NCI-H446 (cell line): ENCODE measurements at regions not wholly inside any gene's neighbourhood (a gene's known extent, or its start where the extent isn't known, plus 50 kb on each side); places are given as distances from the start of the nearest gene placed in this dataset.
"Not testable (repeated sequence)": the region's sequence is repeated elsewhere in the genome, so short reads cannot be mapped to it uniquely, and the experiment has no call there.

Experiments
- DNase-seq, 2 experiments: peaks; one replicate each; lab custom pipeline; 2025; lab: John Stamatoyannopoulos, UW

DNA sequence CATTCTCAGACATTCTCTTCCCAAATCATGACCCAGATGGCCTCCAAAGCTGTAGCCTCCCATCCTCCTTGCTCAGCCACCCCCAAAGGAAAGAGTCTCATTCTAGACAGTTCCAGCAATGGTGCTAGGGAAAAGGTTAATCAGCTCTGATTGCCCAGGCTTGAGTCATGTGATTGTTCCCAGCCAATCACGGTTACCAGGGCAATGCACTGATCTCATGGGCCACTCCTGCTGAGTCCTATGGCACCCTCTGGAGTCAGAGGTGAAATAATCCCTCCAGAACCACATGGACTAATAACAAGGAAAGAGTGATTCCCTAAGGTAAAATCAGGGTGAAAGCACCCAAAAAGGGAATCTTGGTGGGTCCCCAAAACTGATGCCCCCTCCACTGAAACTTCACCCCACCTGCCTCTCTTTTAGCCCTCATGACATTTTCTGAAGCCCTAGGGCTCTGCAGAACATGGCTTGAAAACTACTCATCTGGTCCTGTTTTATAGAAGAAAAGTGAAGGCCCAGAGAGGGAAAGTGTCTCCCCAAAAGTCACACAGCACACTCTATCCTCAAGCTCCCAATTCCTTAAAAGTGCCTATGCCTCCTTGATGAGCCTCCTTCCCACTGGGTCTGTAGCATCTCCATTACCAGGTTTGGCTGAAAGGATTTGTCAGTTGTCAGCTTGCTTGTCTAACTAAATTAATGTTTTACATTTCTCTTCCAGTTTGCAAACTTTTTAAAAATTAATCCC, 203.7 kb downstream of the MN1 start:
- no peak for DNase-seq

DNA sequence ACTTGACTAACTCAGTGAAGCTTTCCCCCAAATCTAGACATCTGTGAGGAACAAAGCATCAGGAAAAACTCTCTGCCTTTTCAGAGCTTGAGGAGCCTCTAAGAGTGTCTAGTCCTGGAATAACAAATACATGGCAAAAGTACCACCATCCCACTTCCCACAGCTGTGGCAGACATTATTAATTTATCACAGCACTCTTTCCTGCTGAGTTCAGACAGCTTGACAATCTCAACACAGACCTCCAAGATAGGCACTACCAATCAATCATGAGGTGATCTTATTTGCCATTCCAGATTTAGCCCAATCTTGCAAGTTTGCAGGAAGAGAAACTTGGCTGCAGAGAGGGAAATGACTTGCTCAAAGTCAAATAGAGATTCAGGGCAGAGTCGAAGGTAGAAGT, 202.8 kb downstream of the MN1 start:
- no peak for DNase-seq

DNA sequence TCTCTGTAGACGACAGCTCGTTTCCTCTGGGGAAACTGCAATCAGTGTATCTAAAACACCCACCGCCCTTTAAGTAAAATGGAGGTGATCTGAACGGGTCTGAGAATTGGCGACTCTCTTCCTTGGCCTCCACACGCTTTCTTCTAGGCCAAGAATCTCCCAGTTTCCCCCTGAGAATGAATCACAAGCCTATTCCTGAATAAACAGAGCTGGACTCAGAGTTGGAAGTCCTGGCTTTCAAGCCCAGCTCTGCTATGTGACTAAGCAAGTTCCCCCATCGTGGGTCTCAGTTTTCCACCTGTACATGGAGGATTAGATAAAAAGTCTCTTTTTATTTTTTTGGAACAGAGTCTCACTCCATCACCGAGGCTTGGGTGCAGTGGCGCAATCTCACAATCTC, 200.4 kb downstream of the MN1 start:
- no peak for DNase-seq

DNA sequence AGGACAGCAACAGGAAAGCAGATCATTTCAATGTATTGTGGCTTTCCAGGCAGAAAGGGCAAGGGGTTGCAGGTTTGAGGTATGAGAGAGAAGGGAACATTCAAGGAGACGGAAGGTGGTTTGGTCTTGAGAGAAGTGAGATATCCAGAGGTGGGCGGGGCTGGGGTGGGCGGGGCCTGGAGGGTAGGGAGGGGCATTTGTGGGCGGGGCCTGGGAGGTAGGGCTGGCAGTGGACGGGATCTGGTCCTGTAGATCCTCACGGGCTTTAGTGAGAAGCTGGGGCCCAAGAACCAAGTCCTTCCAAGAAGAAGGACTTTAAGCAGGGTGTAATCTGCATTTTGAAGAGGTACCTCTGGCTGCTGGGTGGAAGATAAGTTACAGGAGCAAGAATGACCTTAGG, 199.2 kb downstream of the MN1 start:
- DNase-seq = no peak

DNA sequence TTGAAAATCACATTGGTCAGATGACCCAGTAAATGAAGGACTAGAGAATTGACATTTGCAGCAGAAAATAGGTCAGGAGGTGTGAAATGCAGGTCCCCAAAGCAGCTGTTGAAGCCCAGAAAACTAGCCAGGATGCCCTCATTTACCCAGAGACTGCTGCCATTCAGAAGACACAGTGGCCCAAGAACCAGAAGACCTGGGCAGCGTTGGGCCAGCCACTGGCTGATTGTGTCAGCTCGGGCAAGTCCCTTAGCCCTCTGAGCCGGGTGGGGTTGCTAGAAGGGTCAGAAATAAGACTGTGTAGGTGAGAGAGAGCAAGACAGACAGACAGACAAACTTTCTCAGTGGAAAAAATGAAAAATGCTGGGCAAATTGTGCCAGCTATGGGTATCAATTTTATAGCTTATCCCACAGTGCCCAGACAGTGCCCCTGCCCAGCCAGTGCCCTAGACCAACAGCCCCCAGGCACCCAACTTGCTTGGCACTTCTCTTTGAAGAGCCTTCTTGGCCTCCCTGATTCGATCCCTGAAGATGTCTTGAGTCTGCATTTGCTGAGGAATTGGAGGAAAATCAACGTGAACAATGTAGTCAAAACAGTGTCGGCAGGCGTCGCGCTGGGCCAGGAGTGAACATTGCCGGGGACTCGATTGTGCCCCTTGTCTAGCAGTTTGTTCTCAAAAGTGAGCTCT, 198.3 kb downstream of the MN1 start:
- DNase-seq = no peak

DNA sequence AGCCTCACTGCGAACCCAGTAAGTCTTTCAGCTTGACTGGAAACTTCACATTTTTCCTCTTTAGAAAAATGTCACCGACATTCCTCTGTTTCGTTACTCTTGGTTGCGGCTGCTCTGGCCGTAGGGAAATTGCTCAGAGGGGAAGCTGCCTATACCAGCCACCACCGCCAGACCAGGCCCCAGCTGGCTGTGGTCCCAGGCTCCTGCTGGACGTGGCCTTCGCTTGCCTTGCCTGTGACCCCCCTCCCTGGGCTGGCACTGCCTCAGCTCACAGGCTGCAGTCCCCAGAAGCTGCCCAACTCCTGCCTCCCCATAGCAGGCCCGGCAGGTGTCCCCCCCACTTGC, 197.8 kb downstream of the MN1 start:
- DNase-seq = no peak

DNA sequence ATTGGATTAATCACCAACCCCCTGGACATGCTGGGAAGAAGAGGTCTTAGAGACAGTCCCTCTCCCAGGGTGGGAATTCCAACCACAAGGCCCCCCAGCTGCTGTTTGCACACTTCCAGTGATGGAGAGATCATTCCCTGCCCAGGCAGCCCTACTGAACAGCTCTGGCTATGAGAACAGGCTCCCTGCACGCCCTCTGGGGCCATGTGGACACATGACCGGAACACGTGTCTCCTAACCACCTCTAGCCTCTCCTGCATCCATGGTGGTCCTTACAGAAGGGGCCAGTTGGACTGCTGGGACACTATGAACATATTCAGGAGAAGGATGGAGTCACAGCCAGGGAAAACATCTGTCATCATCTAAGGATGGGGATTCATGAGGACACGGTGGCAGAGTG, 196.2 kb downstream of the MN1 start:
- DNase-seq = no peak

DNA sequence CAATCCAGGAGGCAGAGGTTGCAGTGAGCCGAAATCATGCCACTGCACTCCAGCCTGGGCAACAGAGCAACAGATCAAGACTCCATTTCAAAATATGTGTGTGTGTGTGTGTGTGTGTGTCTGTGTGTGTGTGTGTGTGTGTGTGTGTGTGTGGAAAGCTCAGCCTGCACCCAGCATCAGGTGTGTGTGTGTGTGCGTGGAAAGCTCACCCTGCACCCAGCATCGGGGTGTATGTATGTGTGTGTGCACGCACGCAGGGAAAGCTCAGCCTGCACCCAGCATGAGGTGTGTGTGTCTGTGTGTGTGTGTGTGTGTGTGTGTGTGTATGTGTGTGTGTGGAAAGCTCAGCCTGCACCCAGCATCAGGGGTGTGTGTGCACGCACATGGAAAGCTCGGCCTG, 193.8 kb downstream of the MN1 start:
- DNase-seq = not testable (repeated sequence)

DNA sequence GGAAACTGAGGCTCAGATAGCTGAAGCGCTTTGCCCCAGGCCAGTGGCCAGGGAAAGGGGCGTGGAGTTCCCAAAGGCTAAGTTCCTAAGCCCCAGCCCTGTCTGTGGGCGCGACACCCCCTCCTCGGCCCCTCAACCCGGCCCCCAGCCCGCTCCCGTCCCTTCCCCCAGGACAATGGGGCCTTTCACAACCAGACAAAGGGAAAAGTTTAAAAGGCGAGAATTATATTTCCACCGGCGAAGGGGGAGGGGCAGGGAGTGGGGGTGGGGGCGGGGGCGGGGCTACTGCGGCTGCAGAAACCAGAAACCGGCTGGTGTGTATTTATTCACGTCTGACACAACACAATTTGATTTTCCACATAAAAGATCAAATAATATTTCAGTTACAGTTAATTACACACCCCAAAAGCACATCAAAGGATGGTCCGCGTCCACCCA, 192.1 kb downstream of the MN1 start:
- DNase-seq = no peak

DNA sequence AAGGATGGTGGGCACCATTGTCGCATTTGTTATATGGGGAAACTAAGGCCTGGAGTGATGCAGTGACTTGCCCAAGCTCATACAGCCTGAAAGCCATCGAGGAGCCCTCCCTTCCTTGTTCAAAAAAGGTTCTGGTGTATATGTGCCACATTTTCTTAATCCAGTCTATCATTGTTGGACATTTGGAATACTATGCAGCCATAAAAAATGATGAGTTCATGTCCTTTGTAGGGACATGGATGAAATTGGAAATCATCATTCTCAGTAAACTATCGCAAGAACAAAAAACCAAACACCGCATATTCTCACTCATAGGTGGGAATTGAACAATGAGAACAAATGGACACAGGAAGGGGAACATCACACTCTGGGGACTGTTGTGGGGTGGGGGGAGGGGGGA, 191.4 kb downstream of the MN1 start:
- not testable (repeated sequence) for DNase-seq

DNA sequence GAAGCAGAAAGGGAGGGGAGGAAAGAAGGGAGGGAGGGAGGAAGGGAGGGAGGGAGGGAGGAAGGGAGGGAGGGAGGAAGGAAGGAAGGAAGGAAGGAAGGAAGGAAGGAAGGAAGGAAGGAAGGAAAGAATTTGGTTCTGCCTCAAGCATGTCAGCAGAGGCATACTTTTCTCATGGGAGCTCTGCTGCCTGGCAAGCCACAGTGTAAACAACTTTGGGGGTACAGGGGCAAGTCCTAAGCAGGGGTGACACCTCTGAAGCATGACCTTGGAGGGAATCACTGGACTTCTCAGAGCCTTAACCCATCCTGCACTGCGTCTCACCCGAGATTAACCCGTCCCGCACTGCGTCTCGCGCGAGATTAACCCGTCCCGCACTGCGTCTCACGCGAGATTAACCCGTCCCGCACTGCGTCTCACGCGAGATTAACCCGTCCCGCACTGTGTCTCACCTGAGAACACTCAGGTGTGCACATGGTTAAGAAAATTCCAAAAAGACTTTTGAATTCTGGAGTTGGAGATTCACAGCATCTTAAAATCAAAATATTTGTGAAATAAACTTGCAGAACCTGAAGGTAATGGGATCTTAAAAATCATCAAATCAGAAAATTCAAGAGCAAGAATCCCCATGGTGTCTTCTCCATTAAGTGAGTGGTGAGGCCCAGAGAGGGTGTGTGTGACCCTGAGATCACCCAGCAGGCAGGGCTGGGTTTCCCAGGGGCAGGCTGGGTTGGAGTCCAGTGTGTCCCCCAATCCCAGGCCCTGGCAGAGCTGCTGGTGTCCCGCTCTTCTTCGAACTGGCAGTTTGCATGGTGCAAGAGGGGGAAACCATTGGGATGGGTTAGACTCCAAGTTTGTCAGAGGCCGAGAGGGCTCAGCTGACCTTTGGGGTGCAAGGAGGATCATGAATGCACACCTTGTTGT, 190.4 kb downstream of the MN1 start:
- no peak for DNase-seq

DNA sequence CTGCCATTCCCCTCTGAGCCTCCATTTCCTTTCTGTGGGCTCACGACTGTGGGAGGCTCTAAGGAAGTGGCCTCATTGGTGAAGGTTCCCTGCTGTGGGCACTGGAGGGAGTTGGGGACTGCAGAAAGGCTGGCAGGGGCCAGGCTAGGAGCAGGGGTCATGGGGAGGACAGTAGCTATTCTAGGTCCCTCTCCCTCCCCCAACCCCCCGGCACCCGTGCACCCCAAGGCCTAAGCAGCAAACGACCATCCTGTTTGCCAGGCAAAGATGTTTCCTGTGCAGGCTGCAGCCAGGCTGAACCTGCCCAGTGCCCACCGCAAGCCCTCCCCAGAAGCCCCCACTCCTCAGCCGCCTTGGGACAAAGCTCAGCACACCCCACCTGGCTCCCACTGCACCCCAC, 189.4 kb downstream of the MN1 start:
- DNase-seq = no peak

DNA sequence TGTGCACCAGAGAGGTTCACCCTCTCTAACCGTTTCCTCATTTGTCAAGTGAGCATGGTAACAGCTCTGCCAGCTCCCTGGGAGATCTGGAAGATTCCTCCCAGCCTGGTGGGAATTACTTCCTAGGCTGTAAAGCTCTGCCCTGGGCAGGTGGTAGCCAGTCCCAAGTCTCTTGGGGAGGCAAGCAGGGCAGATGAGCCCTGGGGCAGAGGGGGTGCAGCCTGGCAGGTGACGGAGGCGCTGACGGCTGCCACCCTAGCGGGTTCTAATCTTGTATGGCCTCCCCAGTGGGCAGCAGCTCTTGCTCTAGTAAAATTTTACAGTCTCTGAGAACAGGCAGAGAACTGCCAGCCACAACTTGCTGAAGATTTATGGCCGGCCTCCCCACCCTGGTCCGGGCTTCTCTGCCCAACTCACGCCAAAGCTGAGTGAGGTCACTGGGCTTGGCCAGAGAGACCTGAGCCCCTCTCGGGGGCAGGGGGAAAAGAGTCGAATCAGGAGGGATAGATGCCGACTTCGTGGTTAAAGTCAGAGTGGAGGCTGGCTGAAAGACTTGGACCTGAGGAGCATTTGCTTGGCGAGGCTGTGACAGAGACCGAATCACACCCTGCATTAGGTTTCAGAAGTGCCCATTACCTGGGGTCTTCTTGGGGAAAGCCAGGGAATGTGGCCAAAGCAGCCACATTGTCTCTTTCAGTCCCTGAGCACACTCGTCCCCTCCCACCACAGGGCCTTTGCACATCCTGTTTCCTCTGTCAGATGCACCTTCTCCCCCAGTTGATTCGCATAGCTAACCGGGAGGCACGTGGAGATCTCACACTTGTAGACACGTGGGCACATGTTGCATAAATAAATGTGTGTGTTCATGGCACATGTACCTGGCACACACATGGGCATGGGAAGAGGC, 188.2 kb downstream of the MN1 start:
- no peak for DNase-seq

DNA sequence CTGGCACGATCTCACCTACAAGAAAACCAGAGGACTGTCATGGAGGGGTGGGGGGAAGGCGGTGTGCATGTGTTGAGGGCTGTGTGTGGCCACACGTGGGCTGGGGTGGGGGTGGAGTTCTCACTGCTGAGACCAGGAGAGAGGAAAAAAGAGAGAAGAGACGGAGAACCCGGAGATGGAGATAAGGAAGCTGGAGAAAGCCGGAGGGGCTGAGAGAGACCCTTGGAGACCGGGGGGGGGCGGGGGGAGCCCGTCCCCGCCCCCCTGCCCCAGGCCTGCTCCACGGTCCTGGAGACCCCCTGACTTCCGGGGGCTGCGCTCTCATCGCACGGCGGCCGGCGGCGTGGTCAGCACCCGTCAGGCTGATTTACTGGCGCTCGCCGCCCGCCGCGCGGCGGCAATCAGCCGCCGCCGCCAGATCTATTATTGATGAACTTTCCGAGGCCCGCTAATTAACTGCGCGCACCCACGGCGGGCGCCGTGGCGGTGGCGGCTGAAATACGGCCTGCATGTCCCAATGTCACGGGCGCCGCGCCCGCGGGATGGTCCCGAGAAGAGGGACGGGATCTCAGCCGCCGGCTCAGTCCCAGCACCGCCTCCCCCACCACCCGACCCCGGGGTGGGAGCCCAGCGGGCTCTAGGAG, 187.4 kb downstream of the MN1 start:
- DNase-seq = no peak

DNA sequence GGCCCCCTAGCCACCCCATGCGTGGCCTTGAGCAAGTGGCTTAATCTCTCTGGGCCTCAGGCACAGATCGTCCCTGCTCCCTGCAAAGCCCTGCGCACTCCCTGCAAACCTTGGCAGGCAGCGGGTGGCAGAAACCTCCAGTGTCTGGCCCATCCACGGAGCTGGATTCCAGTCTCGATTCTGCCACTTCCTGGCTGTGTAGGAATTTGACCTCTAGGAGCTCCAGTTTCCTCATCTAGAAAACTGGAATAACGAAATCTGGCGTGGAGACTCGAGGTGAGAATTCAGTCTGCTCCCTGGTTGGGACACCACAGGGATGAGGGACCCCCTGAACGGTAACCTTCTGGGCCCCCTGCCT, 186.9 kb downstream of the MN1 start:
- DNase-seq = no peak

DNA sequence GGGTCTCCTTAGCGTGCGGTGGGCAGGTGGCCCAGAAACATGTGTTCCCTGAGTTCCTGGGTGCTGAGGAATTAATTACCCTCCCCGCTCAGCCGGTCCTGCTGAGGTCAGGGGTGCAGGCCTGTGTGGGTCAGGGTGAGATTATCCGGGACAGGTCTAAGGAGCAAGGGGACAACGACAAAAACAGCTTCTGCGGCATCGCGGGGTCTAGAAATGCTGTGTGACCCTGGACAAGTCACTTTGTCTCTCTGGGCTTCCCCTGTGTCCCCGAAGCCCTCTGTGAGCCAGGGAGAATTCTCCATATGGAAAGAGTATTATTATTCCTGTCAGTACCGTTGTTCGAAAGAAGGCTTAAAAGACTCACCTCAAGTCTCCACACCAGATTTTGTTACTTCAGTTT, 186.1 kb downstream of the MN1 start:
- DNase-seq = no peak

DNA sequence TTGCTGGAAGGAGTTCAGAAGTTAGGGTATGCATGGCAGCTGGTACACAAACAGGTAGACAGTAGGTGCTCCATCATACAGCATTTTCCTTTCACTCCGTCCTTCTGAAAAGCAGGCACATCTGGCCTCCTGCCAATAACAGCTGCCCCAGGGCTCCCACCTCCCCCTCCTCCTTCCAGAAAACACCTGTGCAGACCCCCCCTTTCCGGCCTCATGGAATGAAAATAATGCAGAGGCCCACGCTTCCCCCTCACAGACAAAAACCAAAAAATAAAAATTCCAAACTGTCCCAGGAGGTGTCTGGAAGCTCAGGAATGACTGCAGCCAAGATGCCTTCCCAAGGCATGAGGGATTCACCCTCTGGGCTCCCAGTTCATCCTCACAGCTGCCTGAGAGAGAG, 185.5 kb downstream of the MN1 start:
- DNase-seq = no peak

DNA sequence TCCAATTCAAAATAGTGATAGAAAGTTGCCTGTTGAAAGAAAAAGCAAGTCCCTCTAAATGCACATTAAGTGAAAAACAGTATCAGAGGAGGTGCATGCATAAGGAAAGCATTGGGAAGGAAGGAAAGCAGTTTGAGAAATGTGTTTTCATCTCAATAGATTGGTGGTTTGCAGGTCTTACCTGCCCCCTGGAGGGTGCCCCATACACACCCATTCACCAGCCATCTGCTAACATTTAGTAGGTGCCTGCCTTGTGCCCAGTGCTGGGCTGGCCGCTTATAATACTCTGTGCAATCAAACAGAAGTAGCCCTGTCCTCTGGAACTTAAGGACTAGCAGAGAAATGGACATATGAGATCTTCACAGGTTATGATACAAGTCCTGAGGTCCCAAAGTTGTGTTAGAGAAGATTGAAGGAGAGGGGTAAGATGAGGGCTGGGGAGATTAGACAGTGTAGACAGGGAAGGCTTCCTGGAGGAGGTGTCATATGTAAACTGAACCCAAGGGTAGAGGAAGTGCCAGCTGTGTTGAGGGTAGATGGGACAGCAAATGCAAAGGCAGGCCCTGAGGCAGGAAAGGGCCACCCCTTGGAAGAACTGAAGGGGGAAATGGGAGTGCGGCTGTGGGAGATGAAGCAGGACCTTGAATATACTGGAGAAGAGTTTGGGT, 184.2 kb downstream of the MN1 start:
- no peak for DNase-seq

DNA sequence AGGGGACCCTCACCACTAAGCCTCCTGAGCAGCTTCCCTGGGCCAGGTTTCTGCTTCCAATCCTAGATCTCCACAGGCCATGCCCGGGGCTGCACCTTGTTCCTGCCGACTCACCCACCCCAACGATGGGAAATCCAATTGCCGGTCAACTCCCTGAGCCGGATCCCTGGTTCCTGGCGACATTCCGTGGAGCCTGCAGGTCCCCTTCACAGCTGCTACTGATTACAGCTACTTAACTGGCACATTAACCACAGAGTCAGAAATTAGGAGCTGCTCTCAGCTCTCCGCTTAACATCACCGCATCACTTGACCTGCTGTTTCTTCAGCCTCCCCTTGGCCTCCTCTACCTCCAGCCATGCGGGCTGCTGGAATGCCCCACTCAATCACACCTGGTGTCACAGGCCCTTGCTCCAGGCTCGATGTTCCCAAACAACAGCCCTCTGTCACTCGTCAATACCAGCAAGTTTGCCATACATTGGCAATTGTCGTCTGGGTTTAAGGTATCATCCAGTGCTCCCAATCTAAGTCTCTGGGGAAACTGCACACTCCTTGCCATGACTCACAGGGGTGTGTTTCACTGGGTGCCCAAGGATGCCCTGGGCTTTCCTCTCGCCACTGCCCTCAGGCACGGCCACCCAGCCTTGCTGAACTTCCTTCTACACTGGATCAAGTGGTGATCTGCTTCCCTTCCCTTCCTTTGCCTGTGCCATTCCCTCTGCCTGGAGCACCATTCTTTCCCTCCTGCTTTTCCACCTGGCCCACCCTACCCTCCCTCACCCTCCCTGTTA, 181.0 kb downstream of the MN1 start:
- no peak for DNase-seq

DNA sequence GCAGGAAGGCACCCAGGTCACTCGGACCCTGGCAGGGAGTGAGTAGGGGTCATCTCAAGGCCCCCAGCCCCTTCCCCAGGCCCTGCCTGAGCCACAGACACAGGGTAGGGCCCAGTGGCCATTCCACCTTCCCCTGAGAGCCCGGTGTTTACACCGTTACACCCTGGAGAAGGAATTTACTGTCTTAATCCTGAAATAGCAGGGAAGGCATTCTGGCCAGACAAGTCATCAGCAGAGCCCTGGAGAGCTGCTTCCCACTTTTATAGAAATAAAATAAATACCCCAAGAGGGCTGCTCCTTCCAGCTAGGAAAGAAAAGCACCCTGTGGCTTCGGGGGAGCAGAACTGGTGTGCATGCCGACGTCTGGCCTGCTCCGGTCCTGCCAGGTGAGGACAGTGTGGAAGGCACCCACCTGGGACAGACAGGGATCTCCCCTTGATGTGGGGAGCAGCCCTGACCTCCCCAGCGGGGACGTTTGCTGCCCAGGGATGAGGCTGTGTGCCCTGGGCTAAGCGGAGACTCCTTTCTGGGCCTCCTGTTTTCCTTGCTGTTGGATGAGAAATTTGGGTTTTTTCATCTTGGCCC, 180.0 kb downstream of the MN1 start:
- no peak for DNase-seq
